Muscle layer of colon (tissue), 2 donors: ENCODE measurements at regions not wholly inside any gene's neighbourhood (a gene's known extent, or its start where the extent isn't known, plus 50 kb on each side); places are given as distances from the start of the nearest gene placed in this dataset.
"Not testable (repeated sequence)": the region's sequence is repeated elsewhere in the genome, so short reads cannot be mapped to it uniquely, and the experiment has no call there.

Source experiments
- H3K27ac ChIP-seq: one replicate; pipeline ENCODE4 v1.7.0; 2013; ENCODE audit warnings: low read depth, mild to moderate bottlenecking, low read length, moderate library complexity
- H3K27me3 ChIP-seq, 2 donors: one replicate each; pipeline ENCODE4 v1.7.0; 2013; ENCODE audit warnings: low read length in 2 of 2, mild to moderate bottlenecking in 2 of 2; ENCODE audit not compliant: insufficient read depth in 2 of 2, control insufficient read depth in 1 of 2
- H3K36me3 ChIP-seq: one replicate; pipeline ENCODE4 v1.7.0; 2013; ENCODE audit warnings: mild to moderate bottlenecking, low read length; ENCODE audit not compliant: insufficient read depth
- H3K4me1 ChIP-seq: one replicate; pipeline ENCODE4 v1.7.0; 2013; ENCODE audit warnings: mild to moderate bottlenecking, low read length; ENCODE audit not compliant: insufficient read depth
- H3K4me3 ChIP-seq, 2 donors: one replicate each; pipeline ENCODE4 v1.7.0; 2013; ENCODE audit warnings: low read length in 2 of 2, low read depth in 1 of 2, mild to moderate bottlenecking in 1 of 2, moderate library complexity in 1 of 2
- H3K9ac ChIP-seq: one replicate; pipeline ENCODE4 v1.7.0; 2013; ENCODE audit warnings: low read length
- H3K9me3 ChIP-seq: one replicate; pipeline ENCODE4 v1.7.0; 2013; ENCODE audit warnings: mild to moderate bottlenecking, low read length
- donor health status: abdominal sarcoma.
- donor health status: Adenocarcinoma of cecum.

GRCh38 chr15:31635715-31636114, 309.1 kb downstream of the KLF13 start:
- H3K9ac ChIP-seq, H3K4me1 ChIP-seq, H3K4me3 ChIP-seq, H3K36me3 ChIP-seq, H3K27ac ChIP-seq, H3K27me3 ChIP-seq, H3K9me3 ChIP-seq: not testable (repeated sequence)

GRCh38 chr15:31636911-31637310, 310.3 kb downstream of the KLF13 start:
- not testable (repeated sequence) for H3K9me3 ChIP-seq

GRCh38 chr15:31643955-31644354, 317.3 kb downstream of the KLF13 start:
- not testable (repeated sequence) for H3K4me3 ChIP-seq, H3K36me3 ChIP-seq, H3K9me3 ChIP-seq, H3K27me3 ChIP-seq, H3K27ac ChIP-seq, H3K4me1 ChIP-seq, H3K9ac ChIP-seq

More at GRCh38 chr15:31636911-31637310, 310.3 kb downstream of the KLF13 start:
- not testable (repeated sequence) for H3K27me3 ChIP-seq, H3K36me3 ChIP-seq, H3K27ac ChIP-seq, H3K4me3 ChIP-seq, H3K4me1 ChIP-seq, H3K9ac ChIP-seq

GRCh38 chr15:31644761-31645160, 318.1 kb downstream of the KLF13 start:
- H3K4me1 ChIP-seq, H3K27me3 ChIP-seq, H3K4me3 ChIP-seq, H3K27ac ChIP-seq, H3K9ac ChIP-seq, H3K36me3 ChIP-seq, H3K9me3 ChIP-seq: not testable (repeated sequence)

- H3K4me1 ChIP-seq, H3K27me3 ChIP-seq: not testable (repeated sequence)
Observed at GRCh38 chr15:31647337-31647826, 320.7 kb downstream of the KLF13 start.

GRCh38 chr15:31649634-31650033, 323.0 kb downstream of the KLF13 start:
- H3K4me1 ChIP-seq, H3K9me3 ChIP-seq, H3K36me3 ChIP-seq, H3K9ac ChIP-seq, H3K27ac ChIP-seq, H3K4me3 ChIP-seq, H3K27me3 ChIP-seq: not testable (repeated sequence)

More at GRCh38 chr15:31647337-31647826, 320.7 kb downstream of the KLF13 start:
- H3K9ac ChIP-seq, H3K27ac ChIP-seq, H3K4me3 ChIP-seq, H3K9me3 ChIP-seq, H3K36me3 ChIP-seq: not testable (repeated sequence)

- H3K27ac ChIP-seq, H3K4me3 ChIP-seq, H3K27me3 ChIP-seq, H3K36me3 ChIP-seq, H3K9me3 ChIP-seq, H3K4me1 ChIP-seq, H3K9ac ChIP-seq: not testable (repeated sequence)
Observed at GRCh38 chr15:31650055-31650701, 323.5 kb downstream of the KLF13 start.

- not testable (repeated sequence) for H3K4me1 ChIP-seq, H3K4me3 ChIP-seq, H3K27ac ChIP-seq, H3K9ac ChIP-seq, H3K9me3 ChIP-seq, H3K36me3 ChIP-seq, H3K27me3 ChIP-seq
Observed at GRCh38 chr15:31656915-31657314, 330.3 kb downstream of the KLF13 start.

- no peak overlapping the region for H3K4me3 ChIP-seq
- no peaks in the 10 kb centered on the region for H3K9me3 ChIP-seq
- H3K9ac ChIP-seq: no peak overlapping the region
- no peaks in the 10 kb centered on the region for H3K36me3 ChIP-seq
- H3K27me3 ChIP-seq: no peaks in the 10 kb centered on the region
- H3K27ac ChIP-seq: no peak overlapping the region
- no peaks in the 10 kb centered on the region for H3K4me1 ChIP-seq
Observed at GRCh38 chr15:31660816-31661215, 334.2 kb downstream of the KLF13 start.

GRCh38 chr15:31665732-31666131, 339.1 kb downstream of the KLF13 start:
- not testable (repeated sequence) for H3K9ac ChIP-seq, H3K27ac ChIP-seq, H3K4me1 ChIP-seq, H3K36me3 ChIP-seq, H3K9me3 ChIP-seq, H3K4me3 ChIP-seq, H3K27me3 ChIP-seq

GRCh38 chr15:31669158-31669908, 342.7 kb downstream of the KLF13 start:
- not testable (repeated sequence) for H3K36me3 ChIP-seq, H3K9ac ChIP-seq, H3K9me3 ChIP-seq, H3K27me3 ChIP-seq, H3K27ac ChIP-seq, H3K4me3 ChIP-seq, H3K4me1 ChIP-seq

GRCh38 chr15:31673263-31673662, 346.6 kb downstream of the KLF13 start:
- H3K27ac ChIP-seq, H3K27me3 ChIP-seq, H3K4me3 ChIP-seq, H3K9ac ChIP-seq, H3K9me3 ChIP-seq, H3K36me3 ChIP-seq, H3K4me1 ChIP-seq: not testable (repeated sequence)
